HG02943 (cell line): ENCODE measurements at regions not wholly inside any gene's neighbourhood (a gene's known extent, or its start where the extent isn't known, plus 50 kb on each side); places are given as distances from the start of the nearest gene placed in this dataset.

Experiments used
- ATAC-seq: cut with Tn5 transposase; IDR thresholded peaks from one replicate; pipeline ENCODE4 v1.9.1; 2021; ENCODE audit warnings: mild to moderate bottlenecking, low read depth, moderate library complexity; ENCODE audit not compliant: unreplicated experiment

GRCh38 chr14:49467091-49467490 lies 119.1 kb downstream of the RPS29 start:
- no peak for ATAC-seq

GRCh38 chr14:49464885-49465284 lies 121.3 kb downstream of the RPS29 start:
- no peak for ATAC-seq

- ATAC-seq, result no peak
Measured at GRCh38 chr14:49463146-49463545, 123.0 kb downstream of the RPS29 start.

GRCh38 chr14:49461529-49462401 lies 124.4 kb downstream of the RPS29 start:
- peak; percentile 88 for ATAC-seq

- ATAC-seq, result no peak
Measured at GRCh38 chr14:49460662-49461061, 125.5 kb downstream of the RPS29 start.

GRCh38 chr14:49456589-49456988 lies 129.6 kb downstream of the RPS29 start:
- ATAC-seq, result no peak

- no peak for ATAC-seq
Measured at GRCh38 chr14:49451938-49452337, 134.2 kb downstream of the RPS29 start.

GRCh38 chr14:49449749-49450148 lies 136.4 kb downstream of the RPS29 start:
- no peak for ATAC-seq

- ATAC-seq, result no peak
Measured at GRCh38 chr14:49447540-49448107, 138.6 kb downstream of the RPS29 start.

GRCh38 chr14:49446801-49447200 lies 139.4 kb downstream of the RPS29 start:
- no peak for ATAC-seq

- ATAC-seq, result no peak
Measured at GRCh38 chr14:49438256-49438770, 147.9 kb downstream of the RPS29 start.

GRCh38 chr14:49428076-49428475 lies 158.1 kb downstream of the RPS29 start:
- no peak for ATAC-seq

- no peak for ATAC-seq
Measured at GRCh38 chr14:49427117-49427516, 159.1 kb downstream of the RPS29 start.

GRCh38 chr14:49425921-49426320 lies 160.3 kb downstream of the RPS29 start:
- ATAC-seq, result no peak

GRCh38 chr14:49424436-49425331 lies 161.5 kb downstream of the RPS29 start:
- no peak for ATAC-seq

- no peak for ATAC-seq
Measured at GRCh38 chr14:49420201-49420600, 166.0 kb downstream of the RPS29 start.

- no peak for ATAC-seq
Measured at GRCh38 chr14:49418789-49419188, 167.4 kb downstream of the RPS29 start.

- no peak for ATAC-seq
Measured at GRCh38 chr14:49417790-49418189, 168.4 kb downstream of the RPS29 start.

- ATAC-seq, result no peak
Measured at GRCh38 chr14:49408187-49408933, 177.8 kb downstream of the RPS29 start.

GRCh38 chr14:49405291-49405690 lies 180.9 kb downstream of the RPS29 start:
- no peak for ATAC-seq
